ENCODE measurements at regions not wholly inside any gene's neighbourhood (a gene's known extent, or its start where the extent isn't known, plus 50 kb on each side); places are given as distances from the start of the nearest gene placed in this dataset.

DNA sequence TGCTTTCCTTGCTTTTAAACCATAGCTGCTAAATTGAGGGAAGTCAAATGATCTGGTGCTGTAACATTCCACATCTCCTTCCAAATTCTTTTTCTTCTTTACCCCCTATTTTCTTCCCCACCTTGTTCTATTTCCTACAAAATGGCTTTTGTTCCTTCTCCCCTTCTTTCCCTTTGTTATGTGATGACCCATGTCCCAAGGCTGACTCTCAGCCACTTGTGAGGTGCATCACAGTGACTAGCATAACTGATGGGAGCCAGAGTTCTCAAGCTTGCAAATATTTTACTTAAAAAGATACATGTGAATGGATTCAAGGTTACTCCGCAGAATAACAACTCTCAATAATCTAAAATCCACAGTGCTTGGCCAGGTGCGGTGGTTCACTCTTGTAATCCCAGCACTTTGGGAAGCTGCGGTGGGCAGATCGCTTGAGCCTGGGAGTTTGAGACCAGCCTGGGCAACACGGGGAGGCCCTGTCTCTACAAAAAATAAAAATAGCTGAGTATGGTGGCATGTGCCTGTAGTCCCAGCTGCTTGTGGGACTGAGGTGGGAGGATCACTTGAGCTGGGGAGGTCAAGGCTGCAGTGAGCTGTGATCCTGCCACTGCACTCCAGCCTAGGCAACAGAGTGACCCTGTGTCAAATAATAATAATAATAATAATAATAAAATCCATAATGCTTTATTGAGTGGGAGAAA, 100.1 kb upstream of the CERS6 start:
- H4K20me1 ChIP-seq (ENCODE audit: control insufficient read depth, extremely low read depth, insufficient read depth, low read length), result no peaks in the 10 kb centered on the region
- H3K27me3 ChIP-seq (ENCODE audit: control insufficient read depth, insufficient read depth, low read length), result no peaks in the 10 kb centered on the region
- H3K36me3 ChIP-seq (ENCODE audit: control insufficient read depth, insufficient read depth, low read length), result no peaks in the 10 kb centered on the region
- H3K9ac ChIP-seq (ENCODE audit: insufficient read depth, low read length), result no peak overlapping the region
- H3K4me3 ChIP-seq (replicated peaks in 1 of 4; ENCODE audit: control extremely low read depth in 1 of 4, insufficient read depth in 1 of 4, low read depth in 3 of 4, low read length in 4 of 4), result no peak overlapping the region
- no peaks in the 10 kb centered on the region for H3K4me1 ChIP-seq (ENCODE audit: control insufficient read depth, extremely low read depth, insufficient read depth, low read length)
- TF ChIP-seq, protein P1, sequence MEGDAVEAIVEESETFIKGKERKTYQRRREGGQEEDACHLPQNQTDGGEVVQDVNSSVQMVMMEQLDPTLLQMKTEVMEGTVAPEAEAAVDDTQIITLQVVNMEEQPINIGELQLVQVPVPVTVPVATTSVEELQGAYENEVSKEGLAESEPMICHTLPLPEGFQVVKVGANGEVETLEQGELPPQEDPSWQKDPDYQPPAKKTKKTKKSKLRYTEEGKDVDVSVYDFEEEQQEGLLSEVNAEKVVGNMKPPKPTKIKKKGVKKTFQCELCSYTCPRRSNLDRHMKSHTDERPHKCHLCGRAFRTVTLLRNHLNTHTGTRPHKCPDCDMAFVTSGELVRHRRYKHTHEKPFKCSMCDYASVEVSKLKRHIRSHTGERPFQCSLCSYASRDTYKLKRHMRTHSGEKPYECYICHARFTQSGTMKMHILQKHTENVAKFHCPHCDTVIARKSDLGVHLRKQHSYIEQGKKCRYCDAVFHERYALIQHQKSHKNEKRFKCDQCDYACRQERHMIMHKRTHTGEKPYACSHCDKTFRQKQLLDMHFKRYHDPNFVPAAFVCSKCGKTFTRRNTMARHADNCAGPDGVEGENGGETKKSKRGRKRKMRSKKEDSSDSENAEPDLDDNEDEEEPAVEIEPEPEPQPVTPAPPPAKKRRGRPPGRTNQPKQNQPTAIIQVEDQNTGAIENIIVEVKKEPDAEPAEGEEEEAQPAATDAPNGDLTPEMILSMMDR (conservative IDR thresholded peaks at IDR 0.05 in 1 of 2, IDR thresholded peaks at IDR 0.05 in 1 of 2; ENCODE audit: low read depth in 1 of 2, low read length in 2 of 2), result no peak
- TF ChIP-seq EZH2 (IDR thresholded peaks at IDR 0.05; ENCODE audit: low read length, missing control alignments), result no peak
- no peaks in the 10 kb centered on the region for H3K79me2 ChIP-seq (ENCODE audit: control insufficient read depth, insufficient read depth, low read length)
- no peak overlapping the region for H3K27ac ChIP-seq (ENCODE audit: insufficient read depth, low read length)
- H3K4me2 ChIP-seq (ENCODE audit: extremely low read depth, insufficient read depth, low read length), result no peak overlapping the region
- H3K9me3 ChIP-seq (ENCODE audit: control insufficient read depth, insufficient read depth, low read depth, low read length), result no peaks in the 10 kb centered on the region
- no peak for DNase-seq (ENCODE audit: low read depth in 2 of 2)
- H2AFZ ChIP-seq (ENCODE audit: low read length), result no peak overlapping the region

DNA sequence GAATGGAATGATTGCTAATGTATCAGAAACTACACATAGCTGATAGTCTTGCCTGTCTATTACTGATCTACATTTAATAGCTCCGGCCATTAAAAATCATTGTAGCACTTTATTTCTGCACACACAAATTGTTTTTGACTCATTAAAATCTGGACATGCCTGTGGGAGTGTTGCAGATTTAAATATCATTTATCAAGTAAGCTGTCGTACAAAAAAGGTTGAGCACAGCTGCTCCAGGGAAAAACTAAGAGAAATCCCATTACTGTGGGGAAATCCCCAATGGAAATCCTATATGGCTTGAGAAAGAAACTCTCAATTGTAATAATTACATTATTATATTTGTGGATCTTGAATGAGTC, 99.6 kb upstream of the CERS6 start:
- no peaks in the 10 kb centered on the region for H3K4me1 ChIP-seq (ENCODE audit: control insufficient read depth, extremely low read depth, insufficient read depth, low read length)
- no peaks in the 10 kb centered on the region for H3K36me3 ChIP-seq (ENCODE audit: control insufficient read depth, insufficient read depth, low read length)
- H3K4me3 ChIP-seq (replicated peaks in 1 of 4; ENCODE audit: control extremely low read depth in 1 of 4, insufficient read depth in 1 of 4, low read depth in 3 of 4, low read length in 4 of 4), result no peak overlapping the region
- no peaks in the 10 kb centered on the region for H4K20me1 ChIP-seq (ENCODE audit: control insufficient read depth, extremely low read depth, insufficient read depth, low read length)
- no peaks in the 10 kb centered on the region for H3K79me2 ChIP-seq (ENCODE audit: control insufficient read depth, insufficient read depth, low read length)
- no peak overlapping the region for H2AFZ ChIP-seq (ENCODE audit: low read length)
- H3K9me3 ChIP-seq (ENCODE audit: control insufficient read depth, insufficient read depth, low read depth, low read length), result no peaks in the 10 kb centered on the region
- no peaks in the 10 kb centered on the region for H3K27me3 ChIP-seq (ENCODE audit: control insufficient read depth, insufficient read depth, low read length)
- TF ChIP-seq, protein P1 (conservative IDR thresholded peaks at IDR 0.05 in 1 of 2, IDR thresholded peaks at IDR 0.05 in 1 of 2; ENCODE audit: low read depth in 1 of 2, low read length in 2 of 2), result no peak
- TF ChIP-seq EZH2 (IDR thresholded peaks at IDR 0.05; ENCODE audit: low read length, missing control alignments), result no peak
- H3K27ac ChIP-seq (ENCODE audit: insufficient read depth, low read length), result no peak overlapping the region
- no peak for DNase-seq (ENCODE audit: low read depth in 2 of 2)
- no peak overlapping the region for H3K9ac ChIP-seq (ENCODE audit: insufficient read depth, low read length)
- H3K4me2 ChIP-seq (ENCODE audit: extremely low read depth, insufficient read depth, low read length), result no peak overlapping the region

- no peak overlapping the region for H3K4me2 ChIP-seq (ENCODE audit: extremely low read depth, insufficient read depth, low read length)
- no peak for DNase-seq (ENCODE audit: low read depth in 2 of 2)
Observed at GRCh38 chr2:168357797-168358472, 98.1 kb upstream of the CERS6 start.

More at GRCh38 chr2:168357797-168358472, 98.1 kb upstream of the CERS6 start:
- Histone ChIP-seq H3K9me3 (ENCODE audit: control insufficient read depth, insufficient read depth, low read depth, low read length) (no peaks in the 10 kb centered on the region), H3K27ac (ENCODE audit: insufficient read depth, low read length) (no peak overlapping the region), H3K9ac (ENCODE audit: insufficient read depth, low read length) (no peak overlapping the region), H3K27me3 (ENCODE audit: control insufficient read depth, insufficient read depth, low read length) (no peaks in the 10 kb centered on the region), H3K36me3 (ENCODE audit: control insufficient read depth, insufficient read depth, low read length) (no peaks in the 10 kb centered on the region), H3K79me2 (ENCODE audit: control insufficient read depth, insufficient read depth, low read length) (no peaks in the 10 kb centered on the region), H4K20me1 (ENCODE audit: control insufficient read depth, extremely low read depth, insufficient read depth, low read length) (no peaks in the 10 kb centered on the region), H3K4me1 (ENCODE audit: control insufficient read depth, extremely low read depth, insufficient read depth, low read length) (no peaks in the 10 kb centered on the region), H3K4me3 (replicated peaks in 1 of 4; ENCODE audit: control extremely low read depth in 1 of 4, insufficient read depth in 1 of 4, low read depth in 3 of 4, low read length in 4 of 4) (no peak overlapping the region), H2AFZ (ENCODE audit: low read length) (no peak overlapping the region)
- no peak for TF ChIP-seq EZH2 (IDR thresholded peaks at IDR 0.05; ENCODE audit: low read length, missing control alignments)
- TF ChIP-seq, protein P1 (conservative IDR thresholded peaks at IDR 0.05 in 1 of 2, IDR thresholded peaks at IDR 0.05 in 1 of 2; ENCODE audit: low read depth in 1 of 2, low read length in 2 of 2), result no peak

All from fibroblast of lung (primary cell).